GM06990 (cell line): ENCODE measurements at regions not wholly inside any gene's neighbourhood (a gene's known extent, or its start where the extent isn't known, plus 50 kb on each side); places are given as distances from the start of the nearest gene placed in this dataset.

Experiments used
- DNase-seq: peaks from one replicate; pipeline ENCODE4 v3.0.0-alpha.2; 2011; ENCODE audit not compliant: insufficient read length; ENCODE audit errors: extremely low read depth
- H3K27me3 ChIP-seq: replicated peaks from 2 replicates; pipeline ENCODE4 v1.6.0; 2011; ENCODE audit warnings: low read length; ENCODE audit not compliant: control insufficient read depth, insufficient read depth
- H3K36me3 ChIP-seq: 2 replicates; pipeline ENCODE4 v1.5.1; 2011; ENCODE audit warnings: low read length; ENCODE audit not compliant: control insufficient read depth, insufficient read depth
- H3K4me3 ChIP-seq: replicated peaks from 2 replicates; pipeline ENCODE4 v1.5.1; 2011; ENCODE audit warnings: low read depth, mild to moderate bottlenecking, control low read depth, low read length
- CTCF ChIP-seq: IDR thresholded peaks from 2 replicates; pipeline ENCODE4 v1.5.1; 2011; ENCODE audit warnings: low read length, control low read depth, mild to moderate bottlenecking, inconsistent platforms; ENCODE audit not compliant: insufficient read depth, poor library complexity, severe bottlenecking

GRCh38 chr6:45726444-45726843 lies 289.2 kb downstream of the CLIC5 start:
- Histone ChIP-seq H3K4me3 (no peak overlapping the region), H3K36me3 (no peaks in the 10 kb centered on the region), H3K27me3 (no peaks in the 10 kb centered on the region)
- no peak for TF ChIP-seq CTCF
- no peak for DNase-seq

GRCh38 chr6:45724511-45724910 lies 291.1 kb downstream of the CLIC5 start:
- no peak overlapping the region for H3K4me3 ChIP-seq
- no peaks in the 10 kb centered on the region; the same call in 1 of the 2 replicates for H3K27me3 ChIP-seq
- no peak for DNase-seq
- no peaks in the 10 kb centered on the region for H3K36me3 ChIP-seq
- TF ChIP-seq CTCF: no peak

GRCh38 chr6:45724027-45724426 lies 291.6 kb downstream of the CLIC5 start:
- no peaks in the 10 kb centered on the region for H3K36me3 ChIP-seq
- no peak overlapping the region for H3K4me3 ChIP-seq
- no peak for TF ChIP-seq CTCF
- H3K27me3 ChIP-seq: no peaks in the 10 kb centered on the region; the same call in 1 of the 2 replicates
- no peak for DNase-seq

- Histone ChIP-seq H3K4me3 (no peak overlapping the region), H3K36me3 (no peaks in the 10 kb centered on the region), H3K27me3 (no peaks in the 10 kb centered on the region; the same call in 1 of the 2 replicates)
- DNase-seq: no peak
- TF ChIP-seq CTCF: no peak
Observed at GRCh38 chr6:45722876-45723275, 292.8 kb downstream of the CLIC5 start.

- Histone ChIP-seq H3K4me3 (no peak overlapping the region), H3K27me3 (no peaks in the 10 kb centered on the region; the same call in 1 of the 2 replicates), H3K36me3 (no peaks in the 10 kb centered on the region)
- peak; percentile 16 for TF ChIP-seq CTCF
- DNase-seq: no peak
Observed at GRCh38 chr6:45721665-45722064, 294.0 kb downstream of the CLIC5 start.

GRCh38 chr6:45718871-45719270 lies 296.8 kb downstream of the CLIC5 start:
- Histone ChIP-seq H3K4me3 (no peak overlapping the region), H3K36me3 (no peaks in the 10 kb centered on the region), H3K27me3 (no peaks in the 10 kb centered on the region; the same call in 1 of the 2 replicates)
- no peak for DNase-seq
- TF ChIP-seq CTCF: no peak
